Jurkat, Clone E6-1 (cell line): ENCODE measurements at regions not wholly inside any gene's neighbourhood (a gene's known extent, or its start where the extent isn't known, plus 50 kb on each side); places are given as distances from the start of the nearest gene placed in this dataset.

Experiments used
- DNase-seq: peaks from one replicate; pipeline ENCODE4 v3.0.0-alpha.2; 2011; ENCODE audit warnings: low read depth, low spot score
- H3K4me3 ChIP-seq: 2 replicates; pipeline ENCODE4 v1.5.1; 2011; ENCODE audit warnings: mild to moderate bottlenecking, low read length, control low read depth, moderate library complexity

- no peak for DNase-seq
- H3K4me3 ChIP-seq: no peak overlapping the region
Measured at GRCh38 chr6:90915224-90915915, 328.5 kb upstream of the MAP3K7 start.

GRCh38 chr6:90914312-90914711 lies 327.4 kb upstream of the MAP3K7 start:
- DNase-seq: no peak
- H3K4me3 ChIP-seq: no peak overlapping the region

- no peak for DNase-seq
- H3K4me3 ChIP-seq: no peak overlapping the region
Measured at GRCh38 chr6:90913266-90913960, 326.5 kb upstream of the MAP3K7 start.

- no peak for DNase-seq
- H3K4me3 ChIP-seq: no peak overlapping the region
Measured at GRCh38 chr6:90911642-90912041, 324.8 kb upstream of the MAP3K7 start.

- H3K4me3 ChIP-seq: no peak overlapping the region
- DNase-seq: no peak
Measured at GRCh38 chr6:90910893-90911292, 324.0 kb upstream of the MAP3K7 start.

GRCh38 chr6:90907931-90908655 lies 321.2 kb upstream of the MAP3K7 start:
- no peak overlapping the region for H3K4me3 ChIP-seq

GRCh38 chr6:90905351-90905750 lies 318.5 kb upstream of the MAP3K7 start:
- H3K4me3 ChIP-seq: no peak overlapping the region
- no peak for DNase-seq

More at GRCh38 chr6:90907931-90908655, 321.2 kb upstream of the MAP3K7 start:
- no peak for DNase-seq

- no peak for DNase-seq
- no peak overlapping the region for H3K4me3 ChIP-seq
Measured at GRCh38 chr6:90900034-90900433, 313.2 kb upstream of the MAP3K7 start.

GRCh38 chr6:90898763-90899162 lies 311.9 kb upstream of the MAP3K7 start:
- no peak overlapping the region for H3K4me3 ChIP-seq
- no peak for DNase-seq

- H3K4me3 ChIP-seq: no peak overlapping the region
- no peak for DNase-seq
Measured at GRCh38 chr6:90896075-90896547, 309.2 kb upstream of the MAP3K7 start.

GRCh38 chr6:90895299-90896074 lies 308.6 kb upstream of the MAP3K7 start:
- DNase-seq: no peak
- H3K4me3 ChIP-seq: no peak overlapping the region

GRCh38 chr6:90894285-90895130 lies 307.6 kb upstream of the MAP3K7 start:
- no peak for DNase-seq
- no peak overlapping the region for H3K4me3 ChIP-seq

- H3K4me3 ChIP-seq: no peak overlapping the region
- no peak for DNase-seq
Measured at GRCh38 chr6:90893400-90893799, 306.5 kb upstream of the MAP3K7 start.

- H3K4me3 ChIP-seq: no peak overlapping the region
- no peak for DNase-seq
Measured at GRCh38 chr6:90892271-90892670, 305.4 kb upstream of the MAP3K7 start.

GRCh38 chr6:90891355-90891754 lies 304.5 kb upstream of the MAP3K7 start:
- DNase-seq: no peak
- no peak overlapping the region for H3K4me3 ChIP-seq

- DNase-seq: no peak
- no peak overlapping the region for H3K4me3 ChIP-seq
Measured at GRCh38 chr6:90890683-90891330, 303.9 kb upstream of the MAP3K7 start.

- no peak for DNase-seq
- H3K4me3 ChIP-seq: no peak overlapping the region
Measured at GRCh38 chr6:90887764-90888163, 300.9 kb upstream of the MAP3K7 start.

GRCh38 chr6:90885611-90886056 lies 298.8 kb upstream of the MAP3K7 start:
- no peak for DNase-seq
- no peak overlapping the region for H3K4me3 ChIP-seq
